Activated gamma-delta T cell (primary cell): ENCODE measurements at regions not wholly inside any gene's neighbourhood (a gene's known extent, or its start where the extent isn't known, plus 50 kb on each side); places are given as distances from the start of the nearest gene placed in this dataset.

ENCODE experiments used
- DNase-seq: peaks from one replicate; lab custom pipeline; 2025; lab: John Stamatoyannopoulos, UW

GRCh38 chr4:157674699-157675098, 454.2 kb downstream of the GRIA2 start:
- DNase-seq = no peak

- DNase-seq = no peak
These were observed 447.3 kb downstream of the GRIA2 start for GRCh38 chr4:157667836-157668235.

GRCh38 chr4:157664726-157665125, 444.2 kb downstream of the GRIA2 start:
- no peak for DNase-seq

- DNase-seq = no peak
These were observed 434.7 kb downstream of the GRIA2 start for GRCh38 chr4:157655096-157655809.

- no peak for DNase-seq
These were observed 422.7 kb downstream of the GRIA2 start for GRCh38 chr4:157643257-157643656.

- no peak for DNase-seq
These were observed 413.5 kb downstream of the GRIA2 start for GRCh38 chr4:157634057-157634456.

GRCh38 chr4:157616741-157617472, 396.4 kb downstream of the GRIA2 start:
- no peak for DNase-seq

- no peak for DNase-seq
These were observed 387.5 kb downstream of the GRIA2 start for GRCh38 chr4:157607996-157608395.

GRCh38 chr4:157600583-157600982, 380.1 kb downstream of the GRIA2 start:
- DNase-seq = no peak

- DNase-seq = no peak
These were observed 370.7 kb downstream of the GRIA2 start for GRCh38 chr4:157591245-157591644.

GRCh38 chr4:157590679-157591078, 370.2 kb downstream of the GRIA2 start:
- no peak for DNase-seq

GRCh38 chr4:157587681-157588423, 367.3 kb downstream of the GRIA2 start:
- no peak for DNase-seq

- no peak for DNase-seq
These were observed 361.6 kb downstream of the GRIA2 start for GRCh38 chr4:157582141-157582540.

- no peak for DNase-seq
These were observed 356.2 kb downstream of the GRIA2 start for GRCh38 chr4:157576671-157577217.

GRCh38 chr4:157575339-157575738, 354.8 kb downstream of the GRIA2 start:
- DNase-seq = no peak

- no peak for DNase-seq
These were observed 354.1 kb downstream of the GRIA2 start for GRCh38 chr4:157574606-157575005.

GRCh38 chr4:157572951-157573350, 352.4 kb downstream of the GRIA2 start:
- no peak for DNase-seq

GRCh38 chr4:157572284-157572683, 351.8 kb downstream of the GRIA2 start:
- no peak for DNase-seq

GRCh38 chr4:157564771-157565170, 344.2 kb downstream of the GRIA2 start:
- no peak for DNase-seq

- no peak for DNase-seq
These were observed 343.7 kb downstream of the GRIA2 start for GRCh38 chr4:157564218-157564617.

GRCh38 chr4:157558016-157558415, 337.5 kb downstream of the GRIA2 start:
- DNase-seq = no peak

GRCh38 chr4:157550028-157550427, 329.5 kb downstream of the GRIA2 start:
- no peak for DNase-seq

GRCh38 chr4:157527954-157528353, 307.4 kb downstream of the GRIA2 start:
- DNase-seq = no peak
